B cell (primary cell): ENCODE measurements at regions not wholly inside any gene's neighbourhood (a gene's known extent, or its start where the extent isn't known, plus 50 kb on each side); places are given as distances from the start of the nearest gene placed in this dataset.

Experiments used
- CTCF ChIP-seq: fragments of 200-600 bp; IDR thresholded peaks from one replicate; pipeline ENCODE4 v1.8.0; 2022; ENCODE audit warnings: antibody characterized with exemption, mild to moderate bottlenecking
- EZH2 ChIP-seq: IDR thresholded peaks from 2 replicates; pipeline ENCODE4 v1.6.1; 2012; ENCODE audit warnings: borderline replicate concordance, low read depth, mild to moderate bottlenecking, moderate library complexity, low read length; ENCODE audit not compliant: insufficient read depth, poor library complexity, severe bottlenecking

GRCh38 chr5:74340476-74340875, 300.1 kb downstream of the ENC1 start:
- no peak for TF ChIP-seq CTCF
- no peak for TF ChIP-seq EZH2
